ENCODE measurements at regions not wholly inside any gene's neighbourhood (a gene's known extent, or its start where the extent isn't known, plus 50 kb on each side); places are given as distances from the start of the nearest gene placed in this dataset.

- Histone ChIP-seq H3K4me2 (ENCODE audit: low read depth, low read length) (no peak overlapping the region), H3K27ac (ENCODE audit: extremely low read length, insufficient read depth, low read length) (no peak overlapping the region), H3K9ac (ENCODE audit: insufficient read depth, low read depth, low read length) (no peak overlapping the region), H3K4me1 (ENCODE audit: insufficient read depth, low read length) (no peaks in the 10 kb centered on the region), H2AFZ (ENCODE audit: low read length) (no peak overlapping the region), H4K20me1 (ENCODE audit: insufficient read depth, low read length) (no peaks in the 10 kb centered on the region), H3K27me3 (ENCODE audit: control insufficient read depth in 1 of 2, insufficient read depth in 2 of 2, low read length in 2 of 2) (no peaks in the 10 kb centered on the region; a peak in 1 of 5 replicates), H3K4me3 (replicated peaks in 1 of 3; ENCODE audit: insufficient read depth in 1 of 3, low read depth in 2 of 3, low read length in 3 of 3) (no peak overlapping the region), H3K9me3 (ENCODE audit: low read length) (no peaks in the 10 kb centered on the region), H3K36me3 (replicated peaks in 1 of 2; ENCODE audit: control insufficient read depth in 1 of 2, insufficient read depth in 2 of 2, low read length in 2 of 2) (no peaks in the 10 kb centered on the region), H3K79me2 (ENCODE audit: insufficient read depth, low read length) (no peaks in the 10 kb centered on the region)
- POLR2A ChIA-PET: no interaction called here
- ATAC-seq (no peak), DNase-seq (ENCODE audit: low spot score) (no peak), FAIRE-seq (no peak)
- in situ Hi-C loops (cut with HindIII; ENCODE audit: extremely low pct_ligation_motif_present, low pct_unique_long_range_greater_than_20kb): no loop called here
- no TSS peak for BruUV-seq (replicated peaks)
- 24% methylated on average over 2 of the region's 2 CpGs for WGBS (ENCODE audit: low lambda C conversion rate)
- CTCF ChIA-PET (ENCODE audit: low intra/inter-chr PET ratio, low total read pairs): no interaction called here
- intact Hi-C loops (cut with micrococcal nuclease; ENCODE audit: unreplicated experiment): no loop called here
- TF ChIP-seq CCAR2 (optimal IDR thresholded peaks at IDR 0.05; ENCODE audit: low read depth, low read length) (no peak), STAT5B (CRISPR knock-in tag; IDR thresholded peaks at IDR 0.05) (no peak), ZNF350 (CRISPR knock-in tag; IDR thresholded peaks at IDR 0.05; ENCODE audit: borderline replicate concordance, low read depth) (no peak)
Observed at GRCh38 chr13:70612881-70613280, 504.6 kb upstream of the KLHL1 start.

- CTCF ChIA-PET (ENCODE audit: low intra/inter-chr PET ratio, low total read pairs): no interaction called here
- no peak overlapping the region for H3K4me2 ChIP-seq (ENCODE audit: low read depth, low read length)
- TF ChIP-seq MED13 (CRISPR knock-in tag; IDR thresholded peaks at IDR 0.05): no peak
- TF ChIP-seq PHF20 (CRISPR knock-in tag; IDR thresholded peaks at IDR 0.05): no peak
- TF ChIP-seq MBD4 (IDR thresholded peaks at IDR 0.05; ENCODE audit: borderline replicate concordance, low read length): no peak
- TF ChIP-seq ZNF10 (CRISPR knock-in tag; IDR thresholded peaks at IDR 0.05; ENCODE audit: borderline replicate concordance, low read depth): no peak
- no peak for TF ChIP-seq MTERF4 (CRISPR knock-in tag; IDR thresholded peaks at IDR 0.05)
- TF ChIP-seq TIGD3 (CRISPR knock-in tag; IDR thresholded peaks at IDR 0.05; ENCODE audit: borderline replicate concordance): no peak
- TF ChIP-seq MEF2D (CRISPR knock-in tag; IDR thresholded peaks at IDR 0.05): no peak
- TF ChIP-seq ZFP62 (CRISPR knock-in tag; IDR thresholded peaks at IDR 0.05): no peak
- no peak for TF ChIP-seq SP140L (CRISPR knock-in tag; IDR thresholded peaks at IDR 0.05; ENCODE audit: borderline replicate concordance)
- TF ChIP-seq ETS1 (CRISPR knock-in tag; IDR thresholded peaks at IDR 0.05): no peak
- no peak for TF ChIP-seq PTBP1 (IDR thresholded peaks at IDR 0.05; ENCODE audit: low read depth, low read length, poor library complexity, severe bottlenecking)
- TF ChIP-seq ZFP36 (IDR thresholded peaks at IDR 0.05; ENCODE audit: borderline replicate concordance, low read depth, low read length, partially characterized antibody): no peak
Observed at GRCh38 chr13:70604448-70604847, 496.2 kb upstream of the KLHL1 start.

More at GRCh38 chr13:70604448-70604847, 496.2 kb upstream of the KLHL1 start:
- H4K20me1 ChIP-seq (ENCODE audit: insufficient read depth, low read length): no peaks in the 10 kb centered on the region
- in situ Hi-C loops (cut with HindIII; ENCODE audit: extremely low pct_ligation_motif_present, low pct_unique_long_range_greater_than_20kb) (no loop called here), intact Hi-C loops (cut with micrococcal nuclease; ENCODE audit: unreplicated experiment) (no loop called here)
- no peak overlapping the region for H3K27ac ChIP-seq (ENCODE audit: extremely low read length, insufficient read depth, low read length)
- no peak for ATAC-seq
- POLR2A ChIA-PET: no interaction called here
- no peak overlapping the region for H3K9ac ChIP-seq (ENCODE audit: insufficient read depth, low read depth, low read length)
- H3K9me3 ChIP-seq (ENCODE audit: low read length): no peaks in the 10 kb centered on the region
- H3K27me3 ChIP-seq (ENCODE audit: control insufficient read depth in 1 of 2, insufficient read depth in 2 of 2, low read length in 2 of 2): no peaks in the 10 kb centered on the region; a peak in 1 of 5 replicates
- no peak for FAIRE-seq
- no TSS peak for BruUV-seq (replicated peaks)
- no peaks in the 10 kb centered on the region for H3K4me1 ChIP-seq (ENCODE audit: insufficient read depth, low read length)
- H3K36me3 ChIP-seq (replicated peaks in 1 of 2; ENCODE audit: control insufficient read depth in 1 of 2, insufficient read depth in 2 of 2, low read length in 2 of 2): no peaks in the 10 kb centered on the region
- H3K79me2 ChIP-seq (ENCODE audit: insufficient read depth, low read length): no peaks in the 10 kb centered on the region
- no peak for DNase-seq (ENCODE audit: low spot score)
- H2AFZ ChIP-seq (ENCODE audit: low read length): no peak overlapping the region
- no peak overlapping the region for H3K4me3 ChIP-seq (replicated peaks in 1 of 3; ENCODE audit: insufficient read depth in 1 of 3, low read depth in 2 of 3, low read length in 3 of 3)
- WGBS (ENCODE audit: low lambda C conversion rate): 15% methylated on average over 4 of the region's 4 CpGs
